Astrocyte of the cerebellum (primary cell): ENCODE measurements at regions not wholly inside any gene's neighbourhood (a gene's known extent, or its start where the extent isn't known, plus 50 kb on each side); places are given as distances from the start of the nearest gene placed in this dataset.

Source experiments
- DNase-seq: peaks from one replicate; pipeline ENCODE4 v3.0.0-alpha.2; 2011; ENCODE audit warnings: low read depth
- H3K4me3 ChIP-seq: 2 replicates; pipeline ENCODE4 v1.5.1; 2011; ENCODE audit warnings: mild to moderate bottlenecking, low read depth, low read length, moderate library complexity
- CTCF ChIP-seq: IDR thresholded peaks from 2 replicates; pipeline ENCODE4 v1.5.1; 2012; ENCODE audit warnings: low read length, low read depth, moderate library complexity, mild to moderate bottlenecking; ENCODE audit errors: missing control alignments
- in situ Hi-C: cut with HindIII; loops from 2 replicates; pipeline ENCODE4 v1.10.0; 2017; ENCODE audit warnings: low sequenced_read_pairs

- no peak for TF ChIP-seq CTCF
- no peak overlapping the region for H3K4me3 ChIP-seq
- in situ Hi-C loops = no loop called here
- no peak for DNase-seq
These were observed 141.3 kb downstream of the GNAT3 start for GRCh38 chr7:80370587-80370986.

- in situ Hi-C loops = no loop called here
- TF ChIP-seq CTCF = no peak
- no peak for DNase-seq
- H3K4me3 ChIP-seq = no peak overlapping the region
These were observed 142.5 kb downstream of the GNAT3 start for GRCh38 chr7:80369321-80369720.

- H3K4me3 ChIP-seq = no peak overlapping the region
- TF ChIP-seq CTCF = no peak
- DNase-seq = no peak
- in situ Hi-C loops = no loop called here
These were observed 149.2 kb downstream of the GNAT3 start for GRCh38 chr7:80362677-80363076.

- no peak overlapping the region for H3K4me3 ChIP-seq
- no peak for DNase-seq
- no peak for TF ChIP-seq CTCF
- in situ Hi-C loops = no loop called here
These were observed 149.8 kb downstream of the GNAT3 start for GRCh38 chr7:80362010-80362618.

- H3K4me3 ChIP-seq = no peak overlapping the region
- no peak for TF ChIP-seq CTCF
- in situ Hi-C loops = no loop called here
- no peak for DNase-seq
These were observed 152.4 kb downstream of the GNAT3 start for GRCh38 chr7:80359476-80359875.

GRCh38 chr7:80359029-80359428 is 152.8 kb downstream of the GNAT3 start:
- no peak for TF ChIP-seq CTCF
- H3K4me3 ChIP-seq = no peak overlapping the region
- in situ Hi-C loops = no loop called here
- no peak for DNase-seq
